GM12873 (cell line): ENCODE measurements at regions not wholly inside any gene's neighbourhood (a gene's known extent, or its start where the extent isn't known, plus 50 kb on each side); places are given as distances from the start of the nearest gene placed in this dataset.

Experiments
- TF ChIP-seq, protein P1 (sequence below): IDR thresholded peaks from 2 replicates; pipeline ENCODE4 v1.5.1; 2012; ENCODE audit warnings: low read depth, mild to moderate bottlenecking, moderate library complexity, low read length, control low read depth; ENCODE audit not compliant: insufficient read depth; ENCODE audit errors: missing control alignments

GRCh38 chr2:81084101-81084500 lies 779.5 kb upstream of the LRRTM1 start:
- TF ChIP-seq, protein P1, sequence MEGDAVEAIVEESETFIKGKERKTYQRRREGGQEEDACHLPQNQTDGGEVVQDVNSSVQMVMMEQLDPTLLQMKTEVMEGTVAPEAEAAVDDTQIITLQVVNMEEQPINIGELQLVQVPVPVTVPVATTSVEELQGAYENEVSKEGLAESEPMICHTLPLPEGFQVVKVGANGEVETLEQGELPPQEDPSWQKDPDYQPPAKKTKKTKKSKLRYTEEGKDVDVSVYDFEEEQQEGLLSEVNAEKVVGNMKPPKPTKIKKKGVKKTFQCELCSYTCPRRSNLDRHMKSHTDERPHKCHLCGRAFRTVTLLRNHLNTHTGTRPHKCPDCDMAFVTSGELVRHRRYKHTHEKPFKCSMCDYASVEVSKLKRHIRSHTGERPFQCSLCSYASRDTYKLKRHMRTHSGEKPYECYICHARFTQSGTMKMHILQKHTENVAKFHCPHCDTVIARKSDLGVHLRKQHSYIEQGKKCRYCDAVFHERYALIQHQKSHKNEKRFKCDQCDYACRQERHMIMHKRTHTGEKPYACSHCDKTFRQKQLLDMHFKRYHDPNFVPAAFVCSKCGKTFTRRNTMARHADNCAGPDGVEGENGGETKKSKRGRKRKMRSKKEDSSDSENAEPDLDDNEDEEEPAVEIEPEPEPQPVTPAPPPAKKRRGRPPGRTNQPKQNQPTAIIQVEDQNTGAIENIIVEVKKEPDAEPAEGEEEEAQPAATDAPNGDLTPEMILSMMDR: no peak

DNA sequence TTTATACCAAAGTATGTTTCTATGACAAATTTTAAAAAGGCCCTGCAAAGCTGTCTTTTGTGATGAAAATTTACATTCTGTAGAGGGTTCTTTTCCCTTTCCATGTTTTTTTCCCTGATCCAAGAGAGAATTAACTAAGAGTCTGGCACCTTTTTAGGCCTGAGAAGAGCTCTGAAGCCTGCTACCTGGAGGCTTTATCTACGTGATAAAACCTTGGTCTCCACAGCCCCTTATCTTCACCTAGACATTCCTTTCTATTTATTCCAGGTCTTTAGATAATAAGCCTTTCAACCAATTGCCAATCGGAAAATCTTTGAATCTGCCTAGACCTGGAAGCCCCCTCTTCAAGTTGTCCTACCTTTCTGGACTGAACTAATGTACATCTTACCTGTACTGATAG lies 774.1 kb upstream of the LRRTM1 start:
- TF ChIP-seq, protein P1: no peak

DNA sequence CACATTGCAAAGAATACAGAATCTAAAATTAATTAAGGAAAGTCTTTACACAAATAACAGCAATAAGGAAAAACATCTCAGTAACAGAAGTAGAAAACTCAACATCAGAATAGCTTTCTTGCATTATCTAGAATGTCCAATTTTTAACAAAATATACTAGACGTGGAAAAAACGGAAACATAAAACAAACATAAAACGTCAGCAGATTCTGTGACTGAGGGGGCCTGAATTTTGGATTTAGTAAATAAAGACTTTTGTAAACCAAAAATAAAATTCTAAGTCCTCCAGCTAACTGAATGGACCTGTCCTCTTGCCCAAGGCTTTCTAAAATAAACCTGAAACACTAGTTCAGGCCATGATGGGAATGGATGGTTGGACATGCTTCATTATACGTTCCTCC lies 773.5 kb upstream of the LRRTM1 start:
- TF ChIP-seq, protein P1: no peak

DNA sequence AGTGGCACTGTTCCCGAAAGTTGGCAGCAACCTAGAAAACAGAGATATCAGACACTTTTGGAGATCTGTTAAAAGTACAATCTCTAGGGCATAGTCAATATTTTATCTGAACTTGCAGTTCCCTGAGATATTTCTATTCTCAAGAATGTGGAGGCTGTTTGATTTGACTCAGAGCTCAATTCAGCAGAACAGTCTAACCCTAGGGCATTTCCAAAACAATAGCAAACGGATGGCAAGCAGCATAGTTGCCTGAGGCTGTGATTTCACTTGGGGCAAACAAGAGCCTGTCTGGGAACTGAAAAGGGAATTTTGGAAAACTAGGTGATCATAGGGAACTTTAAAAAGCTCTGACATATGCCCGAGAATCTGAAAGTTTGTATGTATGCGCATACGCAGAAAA lies 772.8 kb upstream of the LRRTM1 start:
- TF ChIP-seq, protein P1: no peak

- TF ChIP-seq, protein P1: no peak
Measured at GRCh38 chr2:81073412-81073811, 768.9 kb upstream of the LRRTM1 start.

GRCh38 chr2:81068144-81068543 lies 763.6 kb upstream of the LRRTM1 start:
- TF ChIP-seq, protein P1: no peak

- TF ChIP-seq, protein P1: no peak
Measured at GRCh38 chr2:81061016-81061415, 756.5 kb upstream of the LRRTM1 start.
